SK-N-SH (cell line): ENCODE measurements at regions not wholly inside any gene's neighbourhood (a gene's known extent, or its start where the extent isn't known, plus 50 kb on each side); places are given as distances from the start of the nearest gene placed in this dataset.

Experiments
- CTCF ChIP-seq: fragments of 200-600 bp; sonication (generic); IDR thresholded peaks from 2 replicates; pipeline ENCODE4 v1.6.1; 2017; ENCODE audit warnings: antibody characterized with exemption, mild to moderate bottlenecking, moderate library complexity
- GATA2 ChIP-seq: sonication (generic); formaldehyde crosslinking; IDR thresholded peaks from 2 replicates; pipeline ENCODE4 v1.5.0; 2020; ENCODE audit warnings: mild to moderate bottlenecking, missing genetic modification reagents
- MAX ChIP-seq: IDR thresholded peaks from 2 replicates; pipeline ENCODE4 v1.4.0; 2012; ENCODE audit warnings: low read depth
- REST ChIP-seq: IDR thresholded peaks from 2 replicates; pipeline ENCODE4 v1.6.1; 2012; ENCODE audit warnings: mild to moderate bottlenecking, low read depth, low read length, moderate library complexity
- RFX5 ChIP-seq: IDR thresholded peaks from 2 replicates; pipeline ENCODE4 v1.6.1; 2012; ENCODE audit warnings: mild to moderate bottlenecking, improper control_type of control experiment, low read length

GRCh38 chr3:28669870-28670269, 321.2 kb upstream of the AZI2 start:
- TF ChIP-seq CTCF (no peak), GATA2 (CRISPR knock-in tag) (no peak), RFX5 (no peak), MAX (no peak), REST (no peak)
